ENCODE measurements at regions not wholly inside any gene's neighbourhood (a gene's known extent, or its start where the extent isn't known, plus 50 kb on each side); places are given as distances from the start of the nearest gene placed in this dataset.
A peak's percentile ranks its signal among the peaks of the same experiment; 100 is the strongest.
"Not testable (repeated sequence)": the region's sequence is repeated elsewhere in the genome, so short reads cannot be mapped to it uniquely, and the experiment has no call there.

GRCh38 chr16:10232757-10233156, 50.5 kb upstream of the GRIN2A start:
- DNase-seq (ENCODE audit: low spot score): no peak

GRCh38 chr16:10239640-10240039, 57.4 kb upstream of the GRIN2A start:
- DNase-seq (ENCODE audit: low spot score): no peak

- DNase-seq (ENCODE audit: low spot score): no peak
These were observed 58.8 kb upstream of the GRIN2A start for GRCh38 chr16:10240854-10241613.

DNA sequence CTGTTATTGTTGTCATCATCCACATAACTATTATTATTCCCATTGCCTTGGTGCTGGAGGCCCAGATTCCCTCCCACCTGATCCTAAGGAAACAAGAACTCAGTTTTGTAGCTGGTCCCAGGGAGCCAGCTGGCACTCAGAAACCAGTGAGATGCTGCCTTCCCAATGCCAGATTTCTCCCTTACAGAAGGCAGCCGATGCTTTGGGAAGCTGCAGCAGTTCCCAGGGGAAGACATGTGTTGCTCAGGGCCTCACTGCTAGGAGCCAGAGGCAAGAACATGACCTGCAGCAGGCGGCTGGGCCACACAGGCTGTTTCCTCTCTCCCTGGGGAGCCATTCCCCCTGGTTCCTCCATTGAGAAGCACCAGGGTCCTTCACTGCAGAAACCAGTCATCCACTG, 59.9 kb upstream of the GRIN2A start:
- no peak for DNase-seq (ENCODE audit: low spot score)

- DNase-seq (ENCODE audit: low spot score): no peak
These were observed 60.7 kb upstream of the GRIN2A start for GRCh38 chr16:10242916-10243315.

- no peak for DNase-seq (ENCODE audit: low spot score)
These were observed 62.8 kb upstream of the GRIN2A start for GRCh38 chr16:10245002-10245401.

- no peak for DNase-seq (ENCODE audit: low spot score)
These were observed 68.1 kb upstream of the GRIN2A start for GRCh38 chr16:10250137-10250828.

DNA sequence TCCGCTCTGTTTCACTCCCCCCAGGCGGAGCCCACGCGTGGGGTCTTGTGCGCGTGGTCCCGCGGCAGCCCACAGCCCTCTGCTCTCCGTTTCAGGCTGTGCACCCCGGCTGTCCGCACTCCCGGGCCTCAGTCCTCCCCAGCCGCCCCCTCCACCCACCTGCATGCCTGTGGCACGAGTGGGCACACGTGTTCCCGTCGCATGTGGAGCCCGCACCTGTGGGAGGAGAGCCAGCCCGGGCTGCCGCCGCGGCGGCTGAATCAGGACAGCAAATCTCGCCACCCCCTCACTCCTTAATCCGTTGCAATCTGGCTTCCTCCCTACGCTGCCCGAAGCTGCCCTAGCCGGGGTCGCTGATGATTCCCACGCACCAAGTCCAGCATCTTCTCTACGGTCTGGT, 69.9 kb upstream of the GRIN2A start:
- no peak for DNase-seq (ENCODE audit: low spot score)

GRCh38 chr16:10253409-10253808, 71.2 kb upstream of the GRIN2A start:
- no peak for DNase-seq (ENCODE audit: low spot score)

DNA sequence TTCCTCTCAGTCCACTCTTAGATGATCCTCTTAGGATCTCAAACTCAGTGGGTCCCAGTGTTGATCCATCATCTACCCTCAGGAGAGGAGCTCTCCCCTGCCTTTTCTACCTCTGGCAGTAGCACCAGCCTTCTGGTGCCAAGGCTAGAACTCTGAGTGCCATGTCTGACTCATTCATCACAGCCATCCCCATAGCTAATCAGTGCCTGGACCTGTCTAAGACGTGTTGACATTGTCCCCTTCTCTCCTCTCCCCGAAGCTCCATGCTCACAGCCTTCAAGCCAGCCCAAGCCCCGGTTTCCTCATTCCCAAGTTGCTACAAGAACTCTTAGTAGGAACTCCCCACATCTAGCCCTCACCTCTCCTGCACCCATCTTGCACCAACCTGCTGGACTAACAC, 73.5 kb upstream of the GRIN2A start:
- no peak for DNase-seq (ENCODE audit: low spot score)

DNA sequence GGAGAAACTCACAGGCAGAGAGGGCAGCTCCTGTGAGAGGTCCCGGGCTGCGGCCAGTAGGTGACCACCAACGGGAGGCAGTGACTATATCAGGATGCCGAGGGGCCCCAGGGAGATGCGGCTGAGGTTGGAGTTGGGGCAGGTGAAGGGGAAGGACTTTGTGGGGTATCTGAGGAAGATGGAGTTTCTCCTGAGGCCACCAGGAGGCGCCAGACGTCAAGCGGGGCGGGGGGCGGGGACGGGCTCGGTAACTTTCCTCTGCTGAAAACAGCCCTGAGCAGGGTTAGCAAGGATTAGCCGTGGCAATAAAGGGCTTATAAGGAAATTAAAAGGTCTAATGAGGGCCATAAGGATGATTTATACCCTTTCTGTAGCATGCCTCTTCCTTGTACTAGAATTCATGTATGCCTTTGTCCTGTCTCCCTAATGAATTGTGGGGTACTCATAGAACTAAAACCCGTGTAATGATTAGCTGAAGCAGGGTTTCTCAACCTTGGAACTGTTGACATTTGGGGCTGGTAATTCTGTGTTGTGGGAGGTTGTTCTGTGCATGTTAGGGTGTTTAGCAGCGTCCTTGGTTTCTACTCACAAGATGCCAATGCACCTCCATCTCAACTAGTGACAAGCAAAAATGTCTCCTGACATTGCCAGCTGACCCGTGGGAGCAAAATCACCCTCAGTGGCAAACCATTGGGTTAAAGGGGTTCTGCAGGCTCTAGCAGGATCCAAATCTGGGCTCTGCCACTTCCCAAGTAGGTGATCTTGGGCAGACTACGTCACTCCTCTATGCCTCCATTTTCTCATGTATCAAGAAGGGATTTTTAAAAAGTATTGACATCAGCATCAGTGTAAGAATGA, 74.8 kb upstream of the GRIN2A start:
- peak; percentile 78 for DNase-seq (ENCODE audit: low spot score)

DNA sequence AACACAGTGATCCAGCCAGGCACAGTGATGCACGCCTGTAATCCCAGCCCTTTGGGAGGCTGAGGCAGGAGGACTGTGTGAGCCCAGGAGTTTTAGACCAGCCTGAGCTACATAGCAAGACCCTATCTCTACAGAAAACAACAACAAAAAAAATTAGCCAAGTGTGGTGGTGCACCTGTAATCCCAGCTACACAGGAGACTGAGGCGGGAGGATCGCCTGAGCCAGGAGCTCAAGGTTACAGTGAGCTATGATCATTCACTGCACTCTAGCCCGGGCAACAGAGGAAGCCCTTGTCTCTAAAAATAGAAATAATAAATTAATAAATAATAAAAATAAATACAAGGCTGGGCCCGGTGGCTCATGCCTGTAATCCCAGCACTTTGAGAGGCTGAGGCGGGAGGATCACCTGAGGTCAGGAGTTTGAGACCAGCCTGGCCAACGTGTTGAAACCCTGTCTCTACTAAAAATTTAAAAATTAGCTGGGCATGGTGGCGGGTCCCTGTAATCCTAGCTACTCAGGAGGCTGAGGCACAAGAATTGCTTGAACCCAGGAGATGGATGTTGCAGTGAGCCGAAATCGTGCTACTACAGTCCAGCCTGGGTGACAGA, 75.5 kb upstream of the GRIN2A start:
- not testable (repeated sequence) for DNase-seq (ENCODE audit: low spot score)

- not testable (repeated sequence) for DNase-seq (ENCODE audit: low spot score)
These were observed 76.8 kb upstream of the GRIN2A start for GRCh38 chr16:10258930-10259603.

- DNase-seq (ENCODE audit: low spot score): no peak
These were observed 78.8 kb upstream of the GRIN2A start for GRCh38 chr16:10261077-10261476.

DNA sequence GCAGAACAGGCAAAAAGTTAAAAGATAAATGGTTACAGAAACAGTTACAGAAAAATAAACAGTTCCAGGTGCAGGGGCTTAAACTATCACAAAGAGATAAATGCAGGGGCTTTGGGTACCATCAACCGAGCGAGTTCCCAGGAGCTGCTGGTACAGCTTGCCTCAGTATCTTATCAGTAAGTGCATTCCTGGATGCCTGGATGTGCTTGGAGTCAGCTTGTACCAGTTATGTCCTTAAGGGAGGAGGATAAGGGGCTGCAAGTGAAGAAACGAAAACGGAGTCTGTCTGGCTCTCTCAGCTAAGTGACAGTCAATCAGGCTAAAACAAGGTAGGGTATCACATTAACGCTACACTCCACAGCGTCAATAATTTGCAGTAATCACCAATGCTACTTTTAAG, 79.3 kb upstream of the GRIN2A start:
- DNase-seq (ENCODE audit: low spot score): not testable (repeated sequence)

- DNase-seq (ENCODE audit: low spot score): no peak
These were observed 80.3 kb upstream of the GRIN2A start for GRCh38 chr16:10262377-10263132.

GRCh38 chr16:10265770-10266615, 83.8 kb upstream of the GRIN2A start:
- DNase-seq (ENCODE audit: low spot score): no peak

DNA sequence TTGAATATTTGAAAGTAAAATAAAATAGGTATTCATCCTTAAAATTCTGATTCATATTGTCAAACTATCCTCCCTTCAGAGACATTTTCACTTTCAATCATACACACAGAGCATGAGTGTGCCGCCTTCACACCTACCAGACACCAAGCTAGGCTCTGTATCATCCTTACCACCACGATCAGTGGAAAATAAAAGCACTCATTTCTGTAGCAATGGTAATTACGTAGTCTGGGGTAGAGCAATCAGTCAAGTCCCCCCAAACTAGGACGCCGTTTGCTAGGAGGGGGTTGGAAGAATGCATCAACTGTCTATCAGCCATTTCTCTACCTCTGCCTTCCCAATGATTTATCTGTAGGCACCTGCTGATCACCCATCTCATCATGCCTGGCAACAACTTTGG, 84.6 kb upstream of the GRIN2A start:
- no peak for DNase-seq (ENCODE audit: low spot score)

GRCh38 chr16:10269632-10270031, 87.4 kb upstream of the GRIN2A start:
- no peak for DNase-seq (ENCODE audit: low spot score)

- DNase-seq (ENCODE audit: low spot score): not testable (repeated sequence)
These were observed 90.1 kb upstream of the GRIN2A start for GRCh38 chr16:10272250-10272854.

Measured in AG20443 (cell line).